Stimulated activated naive CD8-positive, alpha-beta T cell treated with anti-CD3 and anti-CD28 coated beads, Interleukin-15, Interleukin-2, amounts not matched to agents 100 ng/mL and 50 ng/mL, for 24 hours (primary cell): ENCODE measurements at regions not wholly inside any gene's neighbourhood (a gene's known extent, or its start where the extent isn't known, plus 50 kb on each side); places are given as distances from the start of the nearest gene placed in this dataset.
"Not testable (repeated sequence)": the region's sequence is repeated elsewhere in the genome, so short reads cannot be mapped to it uniquely, and the experiment has no call there.

Experiments used
- H3K27ac Mint-ChIP-seq: one replicate; pipeline ENCODE4 v1.8.0; 2021; ENCODE audit warnings: mild to moderate bottlenecking, mixed read lengths
- H3K27me3 Mint-ChIP-seq: one replicate; pipeline ENCODE4 v1.8.0; 2021; ENCODE audit warnings: mixed read lengths
- H3K36me3 Mint-ChIP-seq: one replicate; pipeline ENCODE4 v1.8.0; 2021; ENCODE audit warnings: low read depth, mixed read lengths
- H3K4me1 Mint-ChIP-seq: one replicate; pipeline ENCODE4 v1.8.0; 2021; ENCODE audit warnings: low read depth, mixed read lengths
- H3K4me3 Mint-ChIP-seq: one replicate; pipeline ENCODE4 v1.8.0; 2021; ENCODE audit warnings: mild to moderate bottlenecking, mixed read lengths
- H3K9me3 Mint-ChIP-seq: one replicate; pipeline ENCODE4 v1.8.0; 2021; ENCODE audit warnings: mixed read lengths

GRCh38 chr4:19636451-19636850 lies 615.3 kb upstream of the SLIT2 start:
- H3K9me3 Mint-ChIP-seq, result peaks cover 12% of the 10 kb centered on the region
- no peaks in the 10 kb centered on the region for H3K36me3 Mint-ChIP-seq
- no peak overlapping the region for H3K4me3 Mint-ChIP-seq
- no peaks in the 10 kb centered on the region for H3K4me1 Mint-ChIP-seq
- no peak overlapping the region for H3K27ac Mint-ChIP-seq
- H3K27me3 Mint-ChIP-seq, result no peaks in the 10 kb centered on the region

- Mint-ChIP-seq H3K27ac (no peak overlapping the region), H3K36me3 (no peaks in the 10 kb centered on the region), H3K9me3 (peaks cover 8% of the 10 kb centered on the region)
Observed at GRCh38 chr4:19631814-19632213, 619.9 kb upstream of the SLIT2 start.

DNA sequence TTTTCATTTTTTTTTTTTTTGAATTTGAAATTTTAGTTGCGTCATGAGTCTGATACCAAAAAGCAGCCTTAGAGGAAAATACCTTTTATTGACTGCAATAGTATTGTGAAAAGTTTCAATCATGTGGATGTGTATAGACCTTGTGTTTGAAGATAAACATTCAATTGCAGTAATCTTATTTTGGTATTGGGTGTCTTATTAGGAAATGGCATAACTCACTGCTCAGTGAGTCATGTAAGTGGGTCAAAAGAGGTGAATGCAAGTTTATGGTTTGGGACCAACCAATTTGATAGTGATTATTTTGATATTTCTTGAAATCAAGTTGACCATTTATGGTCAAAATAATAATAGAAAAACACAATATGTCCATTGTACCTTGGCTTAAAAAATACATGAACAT lies 627.8 kb upstream of the SLIT2 start:
- Mint-ChIP-seq H3K4me1 (no peaks in the 10 kb centered on the region), H3K4me3 (no peak overlapping the region), H3K36me3 (no peaks in the 10 kb centered on the region), H3K27ac (no peak overlapping the region), H3K9me3 (peaks cover 21% of the 10 kb centered on the region), H3K27me3 (no peaks in the 10 kb centered on the region)

More at GRCh38 chr4:19631814-19632213, 619.9 kb upstream of the SLIT2 start:
- Mint-ChIP-seq H3K27me3 (no peaks in the 10 kb centered on the region), H3K4me1 (no peaks in the 10 kb centered on the region), H3K4me3 (no peak overlapping the region)

GRCh38 chr4:19615086-19615689 lies 636.5 kb upstream of the SLIT2 start:
- Mint-ChIP-seq H3K27me3 (no peaks in the 10 kb centered on the region), H3K4me3 (no peak overlapping the region), H3K27ac (no peak overlapping the region), H3K4me1 (no peaks in the 10 kb centered on the region), H3K36me3 (no peaks in the 10 kb centered on the region), H3K9me3 (peaks cover 22% of the 10 kb centered on the region)

- H3K36me3 Mint-ChIP-seq, result no peaks in the 10 kb centered on the region
- no peak overlapping the region for H3K4me3 Mint-ChIP-seq
- no peaks in the 10 kb centered on the region for H3K4me1 Mint-ChIP-seq
- H3K27ac Mint-ChIP-seq, result no peak overlapping the region
- peaks cover 23% of the 10 kb centered on the region for H3K9me3 Mint-ChIP-seq
- H3K27me3 Mint-ChIP-seq, result no peaks in the 10 kb centered on the region
Observed at GRCh38 chr4:19614171-19614570, 637.5 kb upstream of the SLIT2 start.

DNA sequence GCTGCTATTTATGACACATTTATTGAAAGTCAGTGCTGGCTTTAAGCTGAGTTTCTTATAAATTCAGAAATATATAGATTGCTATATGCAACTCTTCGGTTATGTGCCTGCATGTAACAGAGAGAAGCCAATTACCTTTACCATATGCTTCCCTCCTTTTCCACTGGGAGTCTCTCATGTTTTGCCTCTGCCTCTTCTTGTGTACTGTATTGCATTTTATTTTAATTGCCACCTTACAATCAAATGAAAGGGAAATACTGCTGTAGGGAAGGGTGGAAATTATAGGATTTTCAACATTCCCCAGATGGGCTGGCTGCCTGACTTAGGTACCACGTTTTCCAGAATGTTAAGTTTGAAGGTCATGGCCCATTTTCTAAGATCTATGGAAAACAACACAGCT lies 655.4 kb upstream of the SLIT2 start:
- Mint-ChIP-seq H3K36me3 (no peaks in the 10 kb centered on the region), H3K27ac (no peak overlapping the region), H3K27me3 (no peaks in the 10 kb centered on the region), H3K4me1 (no peaks in the 10 kb centered on the region), H3K9me3 (peaks cover 4% of the 10 kb centered on the region), H3K4me3 (no peak overlapping the region)

DNA sequence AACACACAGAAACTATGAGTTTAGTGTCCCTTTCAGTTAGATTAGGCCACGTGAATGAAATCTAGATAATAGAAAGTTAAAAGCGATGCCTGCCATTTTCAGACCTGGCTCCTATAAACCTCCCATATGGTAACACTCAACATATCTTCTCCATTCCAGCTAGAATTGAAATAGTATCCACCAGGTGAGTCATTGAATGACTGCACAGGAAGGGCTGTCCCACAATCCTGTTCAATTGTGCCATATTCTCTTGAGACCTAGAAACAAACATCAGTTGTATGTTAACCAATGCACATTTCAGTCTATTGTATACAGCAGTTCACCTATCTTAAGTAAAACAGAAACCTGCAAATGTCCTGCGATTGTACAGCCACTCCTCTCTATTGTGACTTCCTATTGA lies 659.3 kb upstream of the SLIT2 start:
- Mint-ChIP-seq H3K36me3 (no peaks in the 10 kb centered on the region), H3K27me3 (no peaks in the 10 kb centered on the region), H3K4me3 (no peak overlapping the region), H3K27ac (no peak overlapping the region), H3K9me3 (peaks cover 7% of the 10 kb centered on the region), H3K4me1 (no peaks in the 10 kb centered on the region)

DNA sequence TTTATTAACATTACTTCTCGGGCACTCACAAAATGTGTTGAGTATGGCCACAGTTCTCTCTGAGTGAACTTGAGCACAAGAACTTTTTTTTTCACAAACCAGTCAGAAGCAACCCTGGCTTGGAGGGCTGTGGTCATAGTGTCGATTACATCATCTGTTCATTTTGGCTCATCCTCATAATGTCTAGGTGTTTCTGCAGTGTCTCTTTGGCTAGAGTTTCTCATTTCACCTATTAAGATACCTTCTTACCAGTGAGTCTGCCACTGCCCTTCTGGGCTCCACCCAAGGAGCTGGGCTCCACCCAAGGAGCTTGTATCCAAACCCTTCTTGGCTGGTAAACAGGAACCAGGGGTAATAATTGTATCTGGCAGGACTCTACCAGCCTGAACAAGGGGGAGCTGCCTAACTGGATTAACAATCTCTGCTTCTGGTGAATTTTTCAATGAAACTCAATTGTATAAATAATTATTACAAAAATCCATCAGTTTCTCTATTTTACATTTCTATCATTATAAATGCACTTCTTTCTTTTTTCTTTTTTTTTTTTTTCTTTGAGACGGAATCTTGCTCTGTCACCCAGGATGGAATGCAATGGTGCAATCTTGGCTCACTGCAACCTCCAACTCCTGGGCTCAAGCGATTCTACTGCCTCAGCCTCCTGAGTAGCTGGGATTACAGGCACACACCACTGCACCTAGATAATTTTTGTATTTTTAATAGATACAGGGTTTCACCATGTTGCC lies 667.7 kb upstream of the SLIT2 start:
- no peak overlapping the region for H3K4me3 Mint-ChIP-seq
- no peaks in the 10 kb centered on the region for H3K36me3 Mint-ChIP-seq
- H3K4me1 Mint-ChIP-seq, result no peaks in the 10 kb centered on the region
- H3K9me3 Mint-ChIP-seq, result no peaks in the 10 kb centered on the region
- no peaks in the 10 kb centered on the region for H3K27me3 Mint-ChIP-seq
- H3K27ac Mint-ChIP-seq, result no peak overlapping the region

GRCh38 chr4:19580095-19580494 lies 671.6 kb upstream of the SLIT2 start:
- Mint-ChIP-seq H3K4me3 (no peak overlapping the region), H3K9me3 (peaks cover 3% of the 10 kb centered on the region), H3K27ac (no peak overlapping the region), H3K4me1 (no peaks in the 10 kb centered on the region), H3K27me3 (no peaks in the 10 kb centered on the region), H3K36me3 (no peaks in the 10 kb centered on the region)

DNA sequence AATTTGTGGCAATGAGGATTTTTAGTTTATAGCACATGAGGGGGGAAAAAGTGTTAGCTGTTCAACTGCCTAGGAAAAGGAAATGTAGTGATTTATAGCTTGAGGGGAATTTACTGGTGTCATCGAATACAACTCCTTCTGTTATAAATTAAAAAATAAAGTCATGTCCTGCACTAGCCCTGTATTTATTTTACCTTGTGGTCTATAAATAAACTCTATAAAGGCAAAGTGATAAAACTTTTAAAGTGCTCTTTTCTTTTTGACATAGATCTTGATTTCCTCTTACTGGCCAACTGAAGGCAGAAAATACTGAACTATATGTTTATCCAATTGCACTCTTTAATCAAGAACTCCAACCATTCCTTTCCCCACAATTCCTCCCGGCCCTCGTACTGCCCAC lies 672.1 kb upstream of the SLIT2 start:
- H3K27me3 Mint-ChIP-seq, result no peaks in the 10 kb centered on the region
- H3K9me3 Mint-ChIP-seq, result peaks cover 3% of the 10 kb centered on the region
- H3K27ac Mint-ChIP-seq, result no peak overlapping the region
- no peaks in the 10 kb centered on the region for H3K36me3 Mint-ChIP-seq
- no peak overlapping the region for H3K4me3 Mint-ChIP-seq
- no peaks in the 10 kb centered on the region for H3K4me1 Mint-ChIP-seq

GRCh38 chr4:19577097-19577496 lies 674.6 kb upstream of the SLIT2 start:
- Mint-ChIP-seq H3K4me1 (no peaks in the 10 kb centered on the region), H3K4me3 (no peak overlapping the region), H3K36me3 (no peaks in the 10 kb centered on the region), H3K9me3 (peaks cover 3% of the 10 kb centered on the region), H3K27ac (no peak overlapping the region), H3K27me3 (no peaks in the 10 kb centered on the region)

GRCh38 chr4:19575924-19576323 lies 675.8 kb upstream of the SLIT2 start:
- no peaks in the 10 kb centered on the region for H3K27me3 Mint-ChIP-seq
- no peak overlapping the region for H3K27ac Mint-ChIP-seq
- no peaks in the 10 kb centered on the region for H3K36me3 Mint-ChIP-seq
- peaks cover 3% of the 10 kb centered on the region for H3K9me3 Mint-ChIP-seq
- no peaks in the 10 kb centered on the region for H3K4me1 Mint-ChIP-seq
- no peak overlapping the region for H3K4me3 Mint-ChIP-seq

- Mint-ChIP-seq H3K27ac (no peak overlapping the region), H3K4me1 (no peaks in the 10 kb centered on the region), H3K36me3 (no peaks in the 10 kb centered on the region), H3K4me3 (no peak overlapping the region), H3K27me3 (no peaks in the 10 kb centered on the region), H3K9me3 (peaks cover 20% of the 10 kb centered on the region)
Observed at GRCh38 chr4:19566041-19566440, 685.7 kb upstream of the SLIT2 start.

DNA sequence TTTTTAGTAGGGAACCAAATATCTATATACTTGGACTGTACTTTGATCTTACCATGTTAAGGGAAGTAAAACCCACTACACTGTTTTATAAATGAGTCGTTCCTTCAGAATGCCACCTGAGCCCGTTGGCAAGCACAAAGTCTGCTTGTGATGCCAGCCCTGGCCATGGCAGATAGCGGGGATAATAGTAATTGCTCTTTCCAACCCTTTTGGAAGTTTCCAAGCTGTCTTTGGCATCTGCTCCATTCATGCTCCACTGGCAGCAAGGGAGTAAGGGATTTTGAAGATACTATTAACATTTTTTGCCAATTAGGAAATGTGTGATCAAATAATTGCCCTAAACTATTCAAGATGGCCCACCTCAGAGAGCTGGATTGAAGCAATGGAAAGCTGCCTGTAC lies 689.2 kb upstream of the SLIT2 start:
- Mint-ChIP-seq H3K36me3 (no peaks in the 10 kb centered on the region), H3K4me3 (no peak overlapping the region), H3K4me1 (no peaks in the 10 kb centered on the region), H3K27ac (no peak overlapping the region), H3K27me3 (no peaks in the 10 kb centered on the region), H3K9me3 (peaks cover 19% of the 10 kb centered on the region)

- Mint-ChIP-seq H3K9me3 (peaks cover 17% of the 10 kb centered on the region), H3K4me1 (no peaks in the 10 kb centered on the region), H3K27me3 (no peaks in the 10 kb centered on the region), H3K27ac (no peak overlapping the region), H3K36me3 (no peaks in the 10 kb centered on the region), H3K4me3 (no peak overlapping the region)
Observed at GRCh38 chr4:19557161-19557560, 694.5 kb upstream of the SLIT2 start.

DNA sequence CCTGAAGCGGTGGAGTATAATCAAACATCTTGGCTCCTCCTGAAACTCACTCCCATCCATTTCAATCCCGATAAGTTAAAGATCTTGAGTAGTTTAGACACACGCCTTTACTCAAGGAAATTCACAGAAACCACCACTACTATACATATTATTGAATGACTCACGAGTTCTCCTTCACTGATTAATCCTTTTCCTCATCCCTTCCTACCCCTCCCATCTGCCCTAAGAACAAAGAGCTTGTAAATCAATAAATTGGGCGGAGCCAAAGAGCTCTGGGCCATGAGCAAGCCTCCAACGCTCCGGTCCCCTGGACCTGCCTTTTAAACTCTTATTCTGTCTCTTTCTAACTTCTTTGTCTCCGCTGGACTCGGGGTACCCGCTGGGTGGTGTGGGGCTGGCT lies 695.4 kb upstream of the SLIT2 start:
- H3K4me1 Mint-ChIP-seq, H3K4me3 Mint-ChIP-seq, H3K27ac Mint-ChIP-seq, H3K27me3 Mint-ChIP-seq, H3K36me3 Mint-ChIP-seq: not testable (repeated sequence)
- peaks cover 21% of the 10 kb centered on the region for H3K9me3 Mint-ChIP-seq
